Endothelial cell of umbilical vein (primary cell): ENCODE measurements at regions not wholly inside any gene's neighbourhood (a gene's known extent, or its start where the extent isn't known, plus 50 kb on each side); places are given as distances from the start of the nearest gene placed in this dataset.

Source experiments
- BruUV-seq: library from RNA; stranded (reverse); fragments of 400-500 nt; replicated peaks from 2 replicates; lab custom pipeline; 2021; lab: Mats Ljungman, UMichigan
- CTCF ChIA-PET: fragments of 300-600, 350-600 bp; sonication (Branson Sonifier 250); formaldehyde crosslinking; loops from one replicate; lab custom pipeline; 2021; ENCODE audit warnings: antibody characterized with exemption, inconsistent platforms; lab: Charles Lee
- POLR2A ChIA-PET: fragments of 300-600, 350-600 bp; sonication (Branson Sonifier 250); formaldehyde crosslinking; loops from one replicate; lab custom pipeline; 2021; ENCODE audit warnings: antibody characterized with exemption, inconsistent platforms; lab: Charles Lee
- DNase-seq: peaks from one replicate; pipeline ENCODE4 v3.0.0-alpha.2; 2011; ENCODE audit warnings: low read depth, low spot score
- FAIRE-seq: peaks from 2 replicates; lab custom pipeline; 2011; peaks lifted over from hg19 to GRCh38; lab: Jason Lieb, UNC
- H2AFZ ChIP-seq: 2 replicates; pipeline ENCODE4 v1.6.0; 2012; ENCODE audit warnings: low read depth, low read length, control low read depth, inconsistent platforms
- H3K27ac ChIP-seq: 2 replicates; pipeline ENCODE4 v1.5.1; 2011; ENCODE audit warnings: low read depth, mild to moderate bottlenecking, control low read depth, low read length, moderate library complexity; ENCODE audit not compliant: insufficient read depth
- H3K27me3 ChIP-seq, 2 experiments: 2 replicates each; pipeline versions ENCODE4 v1.6.0 to v1.6.1; 2011; ENCODE audit warnings: low read length in 2 of 2, mixed read lengths in 1 of 2; ENCODE audit not compliant: control insufficient read depth in 2 of 2, insufficient read depth in 2 of 2
- H3K36me3 ChIP-seq, 2 experiments: 2 replicates in 1 of 2; 3 replicates in 1 of 2; pipeline ENCODE4 v1.5.1; 2011; ENCODE audit warnings: low read length in 2 of 2, mild to moderate bottlenecking in 1 of 2, moderate library complexity in 1 of 2; ENCODE audit not compliant: control insufficient read depth in 2 of 2, insufficient read depth in 2 of 2; ENCODE audit errors: extremely low read depth in 1 of 2
- H3K4me1 ChIP-seq: 3 replicates; pipeline ENCODE4 v1.5.1; 2011; ENCODE audit warnings: mild to moderate bottlenecking, low read length; ENCODE audit not compliant: control insufficient read depth, insufficient read depth; ENCODE audit errors: extremely low read depth
- H3K4me2 ChIP-seq: 2 replicates; pipeline ENCODE4 v1.6.1; 2011; ENCODE audit warnings: low read length, control low read depth, mixed read lengths; ENCODE audit not compliant: insufficient read depth
- H3K4me3 ChIP-seq, 3 experiments: fragments of 200-600 bp in 1 of 3; sonication (generic), shearing (Covaris generic) in 1 of 3; replicated peaks in 1 of 3; 2 replicates each; pipeline ENCODE4 v1.5.1; 2011 to 2016; ENCODE audit warnings: control low read depth in 3 of 3, low read length in 3 of 3, mild to moderate bottlenecking in 2 of 3, inconsistent platforms in 1 of 3, low read depth in 1 of 3, moderate library complexity in 1 of 3; ENCODE audit not compliant: insufficient read depth in 1 of 3
- H3K79me2 ChIP-seq: 2 replicates; pipeline ENCODE4 v1.6.0; 2012; ENCODE audit warnings: low read length, inconsistent platforms; ENCODE audit not compliant: control insufficient read depth, insufficient read depth
- H3K9ac ChIP-seq: replicated peaks from 2 replicates; pipeline ENCODE3; 2011; ENCODE audit warnings: low read length, control low read depth; ENCODE audit not compliant: insufficient read depth; ENCODE audit errors: extremely low read depth
- H3K9me1 ChIP-seq: replicated peaks from 3 replicates; pipeline ENCODE4 v1.6.0; 2011; ENCODE audit warnings: mild to moderate bottlenecking, low read length; ENCODE audit not compliant: control insufficient read depth, insufficient read depth; ENCODE audit errors: extremely low read depth
- H3K9me3 ChIP-seq: replicated peaks from 2 replicates; pipeline ENCODE4 v1.5.1; 2012; ENCODE audit warnings: low read length, inconsistent platforms; ENCODE audit not compliant: control insufficient read depth, insufficient read depth
- H4K20me1 ChIP-seq: replicated peaks from 2 replicates; pipeline ENCODE3; 2011; ENCODE audit warnings: mild to moderate bottlenecking, low read length; ENCODE audit not compliant: control insufficient read depth, insufficient read depth; ENCODE audit errors: extremely low read depth
- EZH2 ChIP-seq: IDR thresholded peaks from 2 replicates; pipeline ENCODE4 v1.6.1; 2012; ENCODE audit warnings: borderline replicate concordance, low read depth, mild to moderate bottlenecking, moderate library complexity, low read length, inconsistent platforms; ENCODE audit not compliant: severe bottlenecking
- FOS ChIP-seq: IDR thresholded peaks from 2 replicates; pipeline ENCODE4 v1.6.1; 2011; ENCODE audit warnings: mild to moderate bottlenecking, low read length, moderate library complexity, borderline replicate concordance; ENCODE audit not compliant: insufficient read depth
- GATA2 ChIP-seq: IDR thresholded peaks from 2 replicates; pipeline ENCODE4 v1.7.0; 2011; ENCODE audit warnings: low read depth, mild to moderate bottlenecking, moderate library complexity, mixed read lengths, low read length; ENCODE audit not compliant: insufficient read length, insufficient read depth
- JUN ChIP-seq: IDR thresholded peaks from 2 replicates; pipeline ENCODE4 v1.6.1; 2011; ENCODE audit warnings: borderline replicate concordance, low read depth; ENCODE audit not compliant: insufficient read length, insufficient read depth
- MYC ChIP-seq: IDR thresholded peaks from one replicate; pipeline ENCODE4 v1.6.1; 2011; ENCODE audit warnings: mild to moderate bottlenecking, low read depth, low read length
- POLR2A ChIP-seq: IDR thresholded peaks from 2 replicates; pipeline ENCODE4 v1.6.1; 2012; ENCODE audit warnings: low read depth, mild to moderate bottlenecking, control low read depth, low read length
- POLR2AphosphoS5 ChIP-seq: IDR thresholded peaks from 2 replicates; pipeline ENCODE4 v1.6.1; 2012; ENCODE audit warnings: low read depth, mild to moderate bottlenecking, control low read depth, low read length, moderate library complexity; ENCODE audit not compliant: insufficient read depth
- dilution Hi-C: fragments of 300-500 bp; cut with MboI; formaldehyde crosslinking; loops from one replicate; pipeline ENCODE4 v1.15.0; 2019; ENCODE audit warnings: low sequenced_read_pairs; ENCODE audit not compliant: extremely low pct_ligation_motif_present
- intact Hi-C: fragments of 100-400 bp; cut with micrococcal nuclease; formaldehyde crosslinking; loops from one replicate; pipeline ENCODE4 v1.10.0; 2022
- TF ChIP-seq, protein P1 (sequence below): IDR thresholded peaks from 2 replicates; pipeline ENCODE4 v1.6.1; 2011; ENCODE audit not compliant: insufficient read depth, insufficient read length
- TF ChIP-seq, protein P2 (sequence below), 2 donors: IDR thresholded peaks; 1 replicate in 1 of 2; 2 replicates in 1 of 2; pipeline ENCODE4 v1.5.1; 2011; ENCODE audit warnings: low read length in 2 of 2, mild to moderate bottlenecking in 2 of 2, moderate library complexity in 2 of 2, control low read depth in 1 of 2, inconsistent platforms in 1 of 2, low read depth in 1 of 2; ENCODE audit not compliant: insufficient read depth in 1 of 2; ENCODE audit errors: extremely low read depth in 1 of 2

DNA sequence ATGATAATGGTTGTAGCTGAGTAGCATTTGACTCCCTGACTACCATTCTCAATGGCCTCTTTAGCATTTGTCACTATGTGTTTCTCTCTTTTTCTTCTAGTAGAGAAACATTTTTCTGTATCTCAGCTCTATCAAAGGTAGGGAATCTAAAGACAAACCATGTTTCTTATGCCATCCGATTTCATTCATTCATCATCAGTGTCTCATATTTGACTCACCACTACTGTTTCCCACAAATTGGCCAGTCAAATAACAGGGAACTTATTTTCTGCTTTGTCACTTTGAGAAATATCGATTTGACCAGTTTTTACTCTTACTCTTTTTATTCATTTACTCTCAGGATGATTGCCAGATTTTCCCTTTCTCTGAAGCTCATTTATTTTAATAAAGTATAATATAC lies 282.3 kb downstream of the TMEM167A start:
- H3K9me3 ChIP-seq, result no peaks in the 10 kb centered on the region
- H3K4me2 ChIP-seq, result no peak overlapping the region
- POLR2A ChIA-PET, result no interaction called here
- no peaks in the 10 kb centered on the region for H4K20me1 ChIP-seq
- H3K4me1 ChIP-seq, result no peaks in the 10 kb centered on the region
- H3K36me3 ChIP-seq, result no peaks in the 10 kb centered on the region
- H3K9ac ChIP-seq, result no peak overlapping the region
- no peaks in the 10 kb centered on the region for H3K9me1 ChIP-seq
- DNase-seq (no peak), FAIRE-seq (no peak)
- no peaks in the 10 kb centered on the region for H3K79me2 ChIP-seq
- dilution Hi-C loops, result no loop called here
- no peak overlapping the region for H2AFZ ChIP-seq
- TF ChIP-seq MYC (no peak), GATA2 (no peak), JUN (no peak), FOS (no peak), EZH2 (no peak), POLR2AphosphoS5 (no peak), POLR2A (no peak)
- TF ChIP-seq, protein P1, sequence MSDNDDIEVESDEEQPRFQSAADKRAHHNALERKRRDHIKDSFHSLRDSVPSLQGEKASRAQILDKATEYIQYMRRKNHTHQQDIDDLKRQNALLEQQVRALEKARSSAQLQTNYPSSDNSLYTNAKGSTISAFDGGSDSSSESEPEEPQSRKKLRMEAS, result no peak
- TF ChIP-seq, protein P2, sequence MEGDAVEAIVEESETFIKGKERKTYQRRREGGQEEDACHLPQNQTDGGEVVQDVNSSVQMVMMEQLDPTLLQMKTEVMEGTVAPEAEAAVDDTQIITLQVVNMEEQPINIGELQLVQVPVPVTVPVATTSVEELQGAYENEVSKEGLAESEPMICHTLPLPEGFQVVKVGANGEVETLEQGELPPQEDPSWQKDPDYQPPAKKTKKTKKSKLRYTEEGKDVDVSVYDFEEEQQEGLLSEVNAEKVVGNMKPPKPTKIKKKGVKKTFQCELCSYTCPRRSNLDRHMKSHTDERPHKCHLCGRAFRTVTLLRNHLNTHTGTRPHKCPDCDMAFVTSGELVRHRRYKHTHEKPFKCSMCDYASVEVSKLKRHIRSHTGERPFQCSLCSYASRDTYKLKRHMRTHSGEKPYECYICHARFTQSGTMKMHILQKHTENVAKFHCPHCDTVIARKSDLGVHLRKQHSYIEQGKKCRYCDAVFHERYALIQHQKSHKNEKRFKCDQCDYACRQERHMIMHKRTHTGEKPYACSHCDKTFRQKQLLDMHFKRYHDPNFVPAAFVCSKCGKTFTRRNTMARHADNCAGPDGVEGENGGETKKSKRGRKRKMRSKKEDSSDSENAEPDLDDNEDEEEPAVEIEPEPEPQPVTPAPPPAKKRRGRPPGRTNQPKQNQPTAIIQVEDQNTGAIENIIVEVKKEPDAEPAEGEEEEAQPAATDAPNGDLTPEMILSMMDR (IDR thresholded peaks at IDR 0.05; ENCODE audit: extremely low read depth in 1 of 2, insufficient read depth in 1 of 2, low read depth in 1 of 2, low read length in 2 of 2), result no peak
- intact Hi-C loops, result loop anchor here (1.0 to 10.0 kb wide), 5 partner anchors 282 to 482 kb away; partner anchors contain the start of genes TMEM167A and XRCC4
- BruUV-seq, result no TSS peak
- no peak overlapping the region for H3K4me3 ChIP-seq
- no peak overlapping the region for H3K27ac ChIP-seq
- CTCF ChIA-PET, result interaction anchor here (1.2 to 5.1 kb wide), 3 partner anchors 153 to 446 kb away, joined by 3 to 29 read pairs (median 6); no protein-coding TSS in a partner anchor
- H3K27me3 ChIP-seq, result peaks cover 0 to 10% of the 10 kb centered on the region in 2 experiments
